HG02852 (cell line): ENCODE measurements at regions not wholly inside any gene's neighbourhood (a gene's known extent, or its start where the extent isn't known, plus 50 kb on each side); places are given as distances from the start of the nearest gene placed in this dataset.

Source experiments
- ATAC-seq: cut with Tn5 transposase; IDR thresholded peaks from one replicate; pipeline ENCODE4 v1.9.1; 2021; ENCODE audit warnings: mild to moderate bottlenecking, moderate library complexity; ENCODE audit not compliant: unreplicated experiment

DNA sequence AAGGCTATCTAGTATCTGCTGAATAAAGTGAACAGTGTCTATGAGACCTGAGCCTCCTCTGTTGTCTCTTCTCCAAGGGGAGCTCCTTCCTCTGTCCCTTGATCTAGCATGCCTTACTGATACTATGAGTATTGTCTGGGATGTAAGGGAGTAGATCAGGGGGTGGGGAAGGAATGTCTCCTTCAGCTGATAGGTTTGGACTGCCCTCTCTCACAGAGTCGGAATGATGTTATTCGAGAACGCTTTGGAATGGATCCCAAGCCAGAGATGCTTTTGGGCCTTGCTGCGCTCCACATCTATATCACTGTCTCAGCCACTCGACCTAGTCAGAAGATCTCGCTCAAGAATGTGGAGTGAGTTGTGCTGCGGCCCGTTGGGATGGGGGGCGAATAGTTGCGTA lies 68.3 kb upstream of the PRPS1 start:
- no peak for ATAC-seq

- no peak for ATAC-seq
Observed at GRCh38 chrX:107560980-107561379, 67.3 kb upstream of the PRPS1 start.

- ATAC-seq = no peak
Observed at GRCh38 chrX:107561468-107562215, 66.7 kb upstream of the PRPS1 start.

- no peak for ATAC-seq
Observed at GRCh38 chrX:107562482-107562881, 65.8 kb upstream of the PRPS1 start.

DNA sequence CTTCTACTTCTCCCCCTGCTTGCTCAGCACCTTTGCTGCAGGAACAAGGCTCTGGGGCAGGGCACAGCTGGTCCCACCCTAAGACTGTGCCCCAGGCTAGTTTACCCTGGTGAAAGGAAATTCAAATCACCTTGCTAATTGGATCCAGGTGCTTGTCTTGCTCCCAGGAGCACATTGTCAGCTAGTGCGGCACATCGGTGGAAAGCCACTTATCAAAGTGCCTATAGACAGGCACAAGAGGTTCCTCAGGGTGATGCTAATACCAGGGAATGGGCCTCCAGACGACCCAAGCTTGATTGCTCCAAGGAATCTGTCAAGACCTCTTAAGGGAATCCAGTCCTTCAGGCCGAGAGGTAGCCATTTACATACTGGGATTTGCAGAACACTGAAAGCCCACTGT lies 64.5 kb upstream of the PRPS1 start:
- no peak for ATAC-seq

DNA sequence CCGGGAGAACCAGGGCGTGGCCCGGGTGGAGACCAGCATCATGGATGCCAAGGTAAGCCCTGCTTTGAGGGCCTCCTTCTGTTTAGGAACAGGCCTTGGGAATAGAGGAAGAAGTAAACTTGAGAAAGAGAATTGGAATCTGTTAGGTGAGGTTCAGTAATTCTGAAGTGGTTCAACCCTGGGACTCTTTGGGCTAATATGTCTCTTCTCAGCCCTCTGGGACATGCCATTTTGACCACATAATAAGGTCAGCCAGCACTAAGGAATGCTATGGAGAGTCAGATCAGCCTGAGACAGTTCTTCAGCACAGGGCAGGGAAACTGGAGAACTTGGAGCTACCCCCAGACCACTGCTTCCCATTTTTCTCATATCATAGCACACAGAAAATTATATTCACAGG lies 63.3 kb upstream of the PRPS1 start:
- ATAC-seq = no peak

- no peak for ATAC-seq
Observed at GRCh38 chrX:107565931-107566603, 62.2 kb upstream of the PRPS1 start.

- ATAC-seq = no peak
Observed at GRCh38 chrX:107566604-107567262, 61.6 kb upstream of the PRPS1 start.

DNA sequence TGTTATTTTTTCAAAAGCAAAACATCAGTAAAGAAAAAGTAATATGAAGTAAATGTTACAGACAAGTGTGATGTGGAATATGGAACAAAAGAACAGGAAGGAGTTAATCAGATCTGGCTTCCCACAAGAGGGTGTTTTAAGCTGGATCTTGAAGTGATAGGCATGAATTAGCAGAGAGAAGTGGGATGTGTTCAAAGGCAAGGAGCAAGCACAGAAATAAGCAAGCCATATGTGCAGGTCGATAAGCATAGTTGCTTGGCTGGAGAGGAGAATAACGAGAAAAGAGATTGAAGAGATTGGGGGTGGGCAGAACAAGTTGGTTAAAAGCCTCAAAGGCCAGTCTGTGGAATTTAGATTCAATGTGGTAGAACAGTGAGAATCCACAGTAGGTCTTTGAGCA lies 60.9 kb upstream of the PRPS1 start:
- ATAC-seq = no peak

DNA sequence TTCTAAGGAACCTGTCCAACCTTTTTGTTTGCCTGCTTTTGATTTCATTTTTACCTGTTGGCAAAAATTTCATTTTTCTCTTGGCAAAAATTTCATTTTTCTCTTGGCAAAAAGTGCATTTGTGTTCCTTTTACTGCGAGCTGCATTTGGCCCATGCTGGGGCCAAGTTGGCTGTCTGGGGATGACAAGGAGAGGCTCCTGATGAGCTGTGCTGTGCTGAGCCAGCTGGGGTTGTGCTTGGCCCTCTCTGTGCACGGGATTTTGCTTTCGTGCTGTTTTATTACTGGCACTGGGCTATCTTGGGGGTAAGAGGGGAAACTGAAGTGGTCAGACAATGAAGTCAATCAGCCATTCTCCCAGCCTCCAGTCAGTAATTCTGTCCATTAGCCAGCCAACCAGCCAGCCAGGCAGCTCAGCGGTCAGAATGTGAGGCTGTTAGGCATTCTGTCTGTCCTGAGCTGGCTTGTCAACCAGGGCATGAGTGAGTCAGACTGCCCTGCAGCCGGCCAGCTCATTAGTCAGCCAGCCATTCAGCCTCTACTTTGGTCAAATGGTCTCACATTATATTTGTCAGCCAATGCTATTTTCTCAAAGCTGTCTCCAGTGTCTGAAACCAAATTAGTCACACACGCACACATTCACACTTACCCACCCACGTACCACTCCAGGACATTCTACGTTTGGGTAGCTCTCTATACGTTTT lies 56.9 kb upstream of the PRPS1 start:
- ATAC-seq = no peak

DNA sequence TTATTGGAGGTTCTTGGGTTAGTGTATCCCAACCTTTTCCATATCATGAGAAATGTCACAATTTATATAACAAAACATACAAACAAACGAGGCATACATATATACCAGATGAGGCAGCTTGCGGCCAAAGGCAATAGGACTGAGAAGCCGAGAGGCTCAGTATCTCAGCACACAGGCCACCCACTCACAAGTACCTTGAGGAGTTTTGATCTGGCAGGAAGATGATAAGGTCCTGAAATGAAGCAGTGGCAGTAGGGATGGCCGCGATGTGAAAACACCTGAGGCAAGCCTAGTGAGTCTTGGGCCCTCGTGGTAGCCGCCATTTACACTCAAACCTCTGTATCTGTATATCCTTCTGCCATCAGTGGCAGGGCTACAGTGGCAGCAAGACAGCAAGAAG lies 55.3 kb upstream of the PRPS1 start:
- ATAC-seq = no peak

GRCh38 chrX:107574054-107574683 lies 54.1 kb upstream of the PRPS1 start:
- peak; percentile 38 for ATAC-seq

DNA sequence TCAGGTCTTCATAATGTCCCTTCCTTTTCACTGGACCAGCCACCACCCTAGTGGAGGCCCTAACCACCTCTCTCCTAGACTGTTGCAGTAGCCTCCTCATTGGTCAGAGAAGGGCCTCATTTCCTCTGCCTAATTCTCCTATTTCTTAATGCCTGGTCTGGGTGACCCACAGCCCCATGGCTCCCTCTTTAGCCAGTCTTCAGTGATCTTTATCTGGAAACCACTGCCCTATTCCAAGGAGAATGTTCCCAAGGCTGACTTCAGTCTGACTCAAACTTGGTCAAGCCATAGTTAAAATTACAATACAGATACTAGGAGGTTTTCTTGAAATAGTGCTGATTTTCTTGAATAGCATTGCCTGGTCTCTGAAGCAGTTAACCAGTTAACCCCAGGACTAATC lies 53.6 kb upstream of the PRPS1 start:
- no peak for ATAC-seq

GRCh38 chrX:107576392-107576791 lies 51.9 kb upstream of the PRPS1 start:
- no peak for ATAC-seq

DNA sequence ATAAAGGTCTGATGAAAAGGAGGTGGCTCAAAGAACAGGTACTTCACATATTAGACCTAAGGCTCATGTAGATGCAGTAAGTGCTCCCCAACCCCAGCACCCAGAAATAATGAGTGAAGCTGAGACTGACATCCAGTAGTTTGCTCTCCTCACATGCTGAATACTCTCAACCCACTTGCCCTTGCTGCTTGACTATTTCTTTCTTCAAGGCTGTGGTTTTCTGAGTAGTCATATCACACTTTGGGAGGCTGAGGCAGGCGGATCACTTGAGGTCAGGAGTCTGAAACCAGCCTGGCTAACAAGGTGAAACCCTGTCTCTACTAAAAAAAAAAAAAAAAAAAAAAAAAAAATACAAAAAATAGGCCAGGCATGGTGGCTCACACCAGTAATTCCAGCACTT lies 51.5 kb upstream of the PRPS1 start:
- ATAC-seq = peak; percentile 86

GRCh38 chrX:107577933-107578332 lies 50.4 kb upstream of the PRPS1 start:
- no peak for ATAC-seq
